HG02623 (cell line): ENCODE measurements at regions not wholly inside any gene's neighbourhood (a gene's known extent, or its start where the extent isn't known, plus 50 kb on each side); places are given as distances from the start of the nearest gene placed in this dataset.

Experiments used
- ATAC-seq: cut with Tn5 transposase; IDR thresholded peaks from one replicate; pipeline ENCODE4 v1.9.1; 2021; ENCODE audit warnings: moderate library complexity; ENCODE audit not compliant: unreplicated experiment

DNA sequence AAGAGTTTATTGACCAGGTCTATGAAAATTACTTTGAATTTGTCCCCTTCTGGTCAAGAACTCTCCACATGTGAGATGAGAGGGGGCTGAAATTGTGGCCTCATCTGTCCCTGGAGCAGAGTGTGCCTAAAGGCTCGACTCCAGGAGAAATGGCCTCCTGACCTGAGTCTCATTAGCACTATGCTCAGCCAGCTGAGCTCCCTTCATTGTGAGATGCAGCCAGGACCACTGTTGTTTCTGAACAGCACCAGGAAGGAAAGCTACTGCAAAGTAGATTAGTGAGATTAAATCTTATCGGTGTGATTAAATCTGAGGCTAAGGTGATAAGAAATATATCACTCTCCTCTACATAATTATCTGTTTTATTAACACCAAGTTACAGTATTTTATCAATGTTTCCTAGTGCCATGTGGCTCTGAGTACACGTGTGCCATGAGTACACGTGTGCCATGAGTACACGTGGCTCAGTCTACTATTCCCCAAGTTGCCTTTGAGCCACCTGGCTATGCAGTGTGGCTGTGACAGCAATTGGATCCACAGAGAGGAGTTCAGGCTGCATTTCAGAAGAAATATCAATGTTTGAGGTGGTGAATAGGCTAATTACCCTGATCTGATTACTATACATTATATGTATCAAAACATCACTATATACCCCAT lies 126.9 kb downstream of the IPMK start:
- ATAC-seq = no peak

DNA sequence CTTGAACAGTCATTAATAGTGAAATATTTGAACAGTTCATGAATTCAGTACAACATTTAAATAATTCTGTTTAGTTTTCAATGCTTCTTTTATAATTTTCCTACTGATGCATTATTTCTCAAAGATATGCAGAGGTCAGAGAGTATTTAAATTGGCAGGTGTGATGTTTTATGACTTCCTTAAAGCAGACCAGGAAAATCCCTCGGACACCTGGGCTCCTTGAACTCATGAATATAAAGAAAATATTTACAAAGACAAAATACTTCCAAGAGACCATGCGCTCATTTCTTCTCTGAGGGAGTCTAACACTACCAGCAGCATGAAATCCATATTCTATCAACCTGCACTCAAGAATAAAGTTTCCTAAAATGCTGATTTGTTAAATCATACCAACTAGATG lies 127.6 kb downstream of the IPMK start:
- ATAC-seq = no peak

DNA sequence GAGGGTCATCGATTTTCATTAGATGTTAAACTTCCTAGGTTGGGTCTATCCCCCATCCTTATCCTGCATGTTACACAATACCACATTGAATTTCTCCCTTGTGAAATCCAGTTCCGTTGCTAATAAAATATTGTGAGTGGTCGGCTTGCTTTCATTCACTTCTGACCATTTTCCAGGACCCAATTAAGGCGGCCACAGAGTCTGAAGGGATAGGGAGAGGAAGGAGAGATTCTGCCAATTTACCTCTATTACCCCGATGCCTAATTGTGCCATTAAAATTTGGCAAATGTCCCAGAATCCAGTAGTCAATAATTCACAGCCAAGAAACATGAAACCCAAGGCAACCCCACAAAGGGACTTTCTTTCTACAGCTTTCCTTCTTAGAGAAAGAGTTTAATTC lies 129.9 kb downstream of the IPMK start:
- ATAC-seq = no peak

DNA sequence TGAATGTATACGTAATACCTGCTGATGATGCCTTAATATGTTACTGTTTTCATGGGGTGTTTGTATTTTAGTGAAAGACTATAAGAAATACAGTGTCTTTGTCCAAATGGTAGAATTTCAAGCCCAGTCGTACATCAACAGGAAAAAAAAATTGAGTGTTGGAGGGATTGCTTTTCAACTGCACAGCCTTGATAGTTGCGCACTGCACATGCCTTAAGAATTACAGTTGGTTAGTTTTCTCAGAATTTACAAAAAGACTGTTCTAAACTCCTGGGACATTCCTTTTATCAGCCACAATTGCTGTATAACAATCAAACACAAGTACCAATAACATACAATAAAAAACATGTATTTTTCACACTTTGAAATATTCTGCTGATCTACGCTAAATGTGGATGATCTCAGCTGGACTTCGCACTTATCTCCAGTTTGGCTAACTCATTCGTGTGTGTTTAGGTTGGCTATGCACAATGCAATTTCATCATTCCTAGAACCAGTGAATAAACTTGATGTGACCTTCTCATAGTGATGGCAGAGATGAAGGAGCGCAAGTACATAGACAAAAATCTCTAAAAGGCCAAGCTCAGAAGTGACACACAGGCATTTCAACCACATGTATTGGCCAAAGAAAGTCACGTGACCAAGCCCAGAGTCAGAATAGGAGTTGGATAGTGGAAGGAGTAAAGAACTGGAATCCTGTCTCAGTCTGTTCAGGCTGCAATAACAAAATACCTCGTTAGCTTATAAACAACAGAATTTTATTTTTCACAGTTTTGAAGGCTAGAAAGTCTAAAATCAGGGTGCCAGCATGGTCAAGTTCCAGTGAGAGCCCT lies 152.3 kb downstream of the IPMK start:
- no peak for ATAC-seq

DNA sequence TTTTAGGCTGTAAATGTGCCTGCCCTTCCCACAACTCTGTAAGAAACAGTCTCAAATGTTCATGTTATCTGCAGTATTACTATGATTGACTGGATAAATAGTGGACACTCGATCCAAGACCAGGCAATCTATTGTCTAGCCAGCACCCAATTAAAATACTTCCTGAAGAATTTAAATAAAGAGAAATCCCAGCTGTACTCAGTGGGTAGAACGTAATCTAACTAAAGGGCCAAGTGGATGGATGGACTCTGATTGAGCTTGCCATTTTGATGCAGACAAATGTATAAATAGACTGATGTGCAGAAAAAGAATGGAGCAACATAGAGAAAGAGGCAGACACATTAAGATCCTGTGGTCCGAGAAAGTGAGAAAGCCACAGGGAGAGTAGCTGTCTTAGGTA lies 158.0 kb downstream of the IPMK start:
- ATAC-seq = no peak

DNA sequence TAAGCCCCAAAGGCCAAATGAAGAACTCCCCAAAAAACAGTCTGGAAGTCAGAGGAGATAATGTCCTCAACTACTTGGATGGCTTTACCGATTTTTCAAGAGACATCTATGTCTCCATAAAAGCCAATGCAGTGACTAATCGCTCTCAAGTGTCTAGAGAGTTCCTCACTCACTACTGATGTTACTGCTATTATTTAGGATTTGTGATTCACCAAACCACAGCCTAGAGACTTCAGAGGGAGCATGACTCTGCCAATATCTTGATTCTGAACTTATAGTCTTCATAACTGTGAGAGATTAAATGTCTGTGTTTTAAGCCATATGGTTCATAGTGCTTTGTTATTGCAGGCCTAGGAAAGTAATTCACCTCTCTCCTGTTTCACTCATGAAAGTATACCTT lies 160.2 kb downstream of the IPMK start:
- no peak for ATAC-seq

DNA sequence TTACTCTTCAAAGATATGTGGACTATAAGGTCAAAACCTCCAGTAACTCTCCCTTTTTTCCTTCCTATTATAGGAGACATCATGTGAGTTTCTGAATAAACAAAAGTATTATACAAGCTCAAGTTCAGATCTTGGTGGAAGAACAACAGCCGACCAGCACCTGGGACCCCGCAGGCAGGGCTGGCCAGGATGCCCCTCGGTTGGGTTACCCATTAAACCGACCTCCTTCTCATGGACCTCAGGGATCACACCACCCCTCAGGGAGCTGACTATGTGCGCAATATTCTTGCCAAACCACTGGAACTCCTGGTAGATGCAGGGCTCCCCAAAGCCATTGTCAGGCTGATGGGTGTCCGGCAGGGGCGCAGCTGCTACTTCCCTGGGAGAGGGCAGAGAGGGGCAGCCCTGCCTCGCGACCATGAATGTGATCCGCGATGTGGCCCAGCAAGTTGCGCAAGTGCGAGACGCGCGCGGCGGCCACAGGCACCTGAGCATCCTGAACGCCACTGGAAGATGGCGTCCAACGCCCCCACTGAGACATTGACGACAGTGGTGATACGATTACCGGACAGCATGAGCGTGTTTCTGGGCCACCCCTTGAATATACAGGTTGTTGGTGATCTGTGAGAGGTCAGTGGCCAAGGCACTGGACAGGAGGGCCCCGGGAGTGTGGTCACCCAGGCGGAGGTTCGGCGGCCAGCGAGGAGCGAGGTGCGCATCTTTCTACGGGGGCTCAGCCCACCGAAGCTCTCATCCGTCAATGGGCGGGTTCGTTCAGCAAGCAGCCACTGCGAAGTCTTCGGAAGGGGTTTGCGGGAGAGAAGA lies 161.3 kb downstream of the IPMK start:
- ATAC-seq = no peak

DNA sequence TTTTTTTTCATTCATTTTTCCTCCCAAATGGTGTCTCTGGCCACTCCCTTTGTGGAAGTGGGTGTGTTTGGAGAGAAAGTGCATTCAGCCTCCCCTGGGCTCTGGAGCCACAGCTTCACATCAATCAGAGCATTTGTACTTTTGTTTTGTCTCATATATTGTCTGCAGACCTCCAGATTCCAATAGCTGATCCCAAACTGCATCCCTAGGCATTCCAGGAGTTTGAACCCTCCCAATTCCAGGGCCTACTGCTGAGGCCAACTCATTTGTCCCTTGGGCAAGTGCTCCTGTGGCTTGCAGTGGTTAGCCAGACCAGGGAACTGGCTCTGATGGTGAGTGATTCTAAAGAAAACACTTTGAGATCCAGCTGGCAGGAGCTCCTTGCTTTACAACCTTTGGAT lies 163.3 kb downstream of the IPMK start:
- no peak for ATAC-seq

DNA sequence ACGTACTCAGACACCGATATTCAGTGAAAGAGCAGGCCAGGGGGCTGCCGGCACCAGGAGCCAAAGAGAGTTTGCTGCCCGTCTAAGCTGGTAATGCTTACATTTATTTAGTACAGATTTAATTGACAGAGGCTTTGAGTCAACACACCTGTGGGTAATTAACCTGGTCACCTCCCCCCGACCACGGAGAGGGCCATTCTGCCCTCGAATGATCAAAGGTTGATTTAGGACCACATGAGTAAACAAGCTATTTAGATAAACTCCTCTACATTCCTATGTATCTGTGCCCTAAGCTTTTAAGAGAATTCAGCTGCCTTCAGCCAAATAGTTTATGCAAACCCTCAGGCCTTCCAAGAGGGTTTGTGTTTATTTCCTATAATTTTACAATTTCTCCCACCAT lies 164.8 kb downstream of the IPMK start:
- no peak for ATAC-seq

DNA sequence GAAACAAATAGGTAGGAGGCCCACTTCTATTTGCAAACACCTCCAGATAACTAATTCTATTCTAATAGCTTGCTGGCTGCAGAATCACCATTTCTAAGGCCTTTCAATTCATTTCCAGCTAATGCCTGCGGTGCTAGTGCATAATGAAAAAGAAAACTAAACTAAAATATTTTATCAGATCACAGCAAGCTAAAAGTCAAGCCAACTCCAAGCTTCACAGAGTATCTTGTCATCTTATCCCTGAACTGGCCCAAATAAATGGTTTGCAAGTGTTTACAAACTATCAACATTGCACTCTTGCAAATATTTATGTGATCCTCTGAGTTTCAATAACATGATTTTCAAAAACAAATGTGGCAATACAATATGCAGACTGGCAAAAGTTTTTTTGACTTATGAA lies 166.0 kb downstream of the IPMK start:
- ATAC-seq = no peak

DNA sequence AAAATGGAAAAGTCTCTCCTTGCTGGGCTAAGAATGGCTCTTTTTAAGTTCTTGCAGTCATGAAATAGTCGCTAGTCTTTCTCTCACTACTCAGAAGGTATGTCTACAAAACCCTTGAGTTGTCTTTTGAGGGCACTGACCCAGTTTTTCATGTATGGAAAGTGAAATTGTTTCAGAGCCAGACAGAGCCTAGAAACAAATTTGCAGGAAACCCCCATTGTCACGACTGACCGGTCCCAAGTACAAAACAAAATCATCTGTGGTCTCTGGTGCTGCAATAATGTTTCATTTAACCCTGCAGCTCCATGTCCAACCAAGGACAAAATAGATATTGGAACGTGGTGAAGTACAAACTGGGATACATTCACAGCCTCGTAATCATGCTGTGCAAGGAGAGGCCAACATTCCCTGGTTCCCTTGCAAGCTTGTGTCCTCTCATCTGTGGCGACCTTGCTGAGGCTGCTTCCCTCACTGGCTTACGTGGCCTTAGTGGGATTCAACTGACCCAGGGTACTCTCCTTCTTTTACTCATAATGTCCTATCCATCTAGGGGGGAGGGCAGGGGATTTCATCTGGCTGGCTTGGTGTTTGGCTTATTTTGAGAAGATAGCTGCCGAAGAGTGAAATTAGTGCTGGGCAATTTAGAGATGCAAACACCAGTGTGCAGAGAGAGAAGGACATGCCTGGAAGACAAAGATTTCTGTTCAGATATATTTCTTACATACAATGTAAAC lies 172.5 kb downstream of the IPMK start:
- no peak for ATAC-seq

DNA sequence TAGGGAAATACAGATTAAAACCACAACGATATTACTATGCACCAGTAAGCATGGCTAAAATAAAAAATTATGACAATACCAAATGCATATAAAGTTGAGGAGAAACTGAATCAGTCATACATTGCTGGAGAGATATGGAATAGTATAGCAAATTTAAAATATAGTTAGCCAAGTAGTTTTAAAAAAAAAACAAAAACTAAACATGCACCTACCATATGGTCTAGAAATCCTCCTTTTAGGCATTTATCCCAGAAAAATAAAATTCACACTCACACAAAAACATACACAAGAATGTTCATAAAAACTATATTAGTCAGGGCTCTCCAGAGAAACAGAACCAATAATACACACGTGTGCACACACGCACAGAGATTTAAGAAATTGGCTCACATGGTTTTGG lies 175.8 kb downstream of the IPMK start:
- no peak for ATAC-seq

DNA sequence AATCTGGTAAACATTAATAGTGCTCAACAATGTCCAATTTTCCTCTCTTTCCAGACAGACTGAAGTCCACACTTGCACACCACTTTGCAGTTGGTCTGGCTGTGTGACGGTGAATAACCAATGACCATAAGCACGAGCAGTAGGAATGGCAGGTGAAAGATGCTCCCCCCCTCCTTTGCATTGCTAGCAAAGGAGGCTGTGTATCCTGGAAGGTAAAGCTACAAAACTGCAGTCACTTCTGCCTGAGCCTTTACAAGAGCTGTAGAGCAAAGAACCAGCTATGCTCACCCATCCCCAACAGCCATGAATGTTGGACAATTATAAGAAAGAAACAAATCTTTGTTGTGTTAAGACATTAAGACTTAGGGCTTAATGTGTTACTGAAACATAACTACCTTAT lies 178.0 kb downstream of the IPMK start:
- no peak for ATAC-seq

DNA sequence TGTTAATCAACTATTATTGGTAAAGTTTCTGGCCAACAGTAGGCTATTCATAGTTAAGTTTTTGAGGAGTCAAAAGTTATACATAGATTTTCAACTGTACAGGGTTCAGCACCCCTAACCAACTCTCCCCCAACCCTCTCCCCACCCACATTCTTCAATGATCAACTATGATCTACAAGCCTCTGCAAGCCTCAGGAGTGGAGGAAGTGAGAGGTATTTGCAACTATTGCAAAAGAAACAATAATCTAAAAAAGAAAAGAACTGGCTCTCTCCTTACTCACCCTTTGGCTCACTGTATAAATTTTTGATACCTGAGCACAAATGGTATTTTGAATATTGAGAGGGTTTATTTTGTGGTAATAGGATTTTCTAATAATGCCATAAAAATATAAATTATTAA lies 179.8 kb downstream of the IPMK start:
- ATAC-seq = no peak

DNA sequence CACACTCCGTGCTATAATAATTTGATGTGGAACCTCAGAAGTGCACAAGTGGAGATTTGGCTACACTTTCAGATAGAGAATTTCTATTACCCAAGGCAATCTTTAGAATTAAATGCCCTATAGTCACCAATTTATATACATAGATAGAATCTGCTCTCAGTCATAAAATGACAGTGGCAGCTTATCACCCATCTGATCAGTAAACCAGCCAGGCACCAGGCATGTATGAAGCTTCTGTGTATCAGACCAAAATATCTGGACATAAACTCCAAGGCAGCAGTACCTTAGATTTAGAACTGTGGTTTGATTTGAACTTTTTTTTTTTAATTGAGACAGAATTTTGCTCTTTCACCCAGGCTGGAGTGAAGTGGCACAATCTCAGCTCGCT lies 180.9 kb downstream of the IPMK start:
- ATAC-seq = no peak

DNA sequence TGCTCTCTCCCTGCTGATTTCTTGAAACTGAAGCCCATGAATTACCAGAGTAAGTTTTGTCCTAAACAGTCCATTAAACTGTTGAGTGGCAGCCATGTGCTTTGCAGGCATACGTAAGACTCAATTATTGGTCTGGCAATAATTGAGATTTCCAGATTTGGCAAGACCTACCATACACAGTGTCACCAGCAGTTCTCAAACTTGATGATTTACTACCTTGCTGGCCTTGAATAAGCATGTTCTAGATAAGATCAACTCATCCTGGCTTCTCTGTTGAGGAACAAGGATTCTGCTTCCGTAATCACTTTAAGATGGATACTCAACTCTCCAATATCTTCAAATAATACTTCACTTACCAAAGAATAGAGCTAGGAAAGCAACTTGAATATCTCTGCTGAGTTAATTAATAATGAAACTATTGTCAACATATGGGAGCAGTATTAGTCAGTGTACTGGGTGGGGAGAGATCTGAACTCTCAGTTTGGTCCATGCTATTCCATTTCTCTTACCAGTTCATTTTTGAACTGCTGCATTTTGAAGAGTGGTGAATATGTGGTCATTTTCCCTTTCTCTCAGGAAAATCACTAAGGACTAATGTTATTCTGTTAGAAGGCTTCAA lies 181.4 kb downstream of the IPMK start:
- no peak for ATAC-seq

DNA sequence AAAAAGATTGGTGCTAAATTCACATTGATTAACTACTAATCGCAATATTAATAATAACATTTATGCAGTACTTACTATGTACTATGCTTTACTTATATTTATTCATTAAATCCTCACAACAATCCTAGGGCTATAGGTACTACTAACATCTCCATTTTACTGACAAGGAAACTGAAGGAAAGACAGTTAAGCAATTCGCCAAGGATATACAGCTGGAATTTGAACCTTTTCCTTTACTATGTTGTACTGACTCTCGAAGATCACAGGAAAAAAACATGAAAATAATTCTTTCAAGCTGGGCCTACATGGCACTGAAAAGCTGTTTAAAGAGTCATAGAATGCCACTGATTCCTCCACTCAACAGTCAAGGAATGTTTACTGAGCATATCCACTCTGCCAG lies 185.4 kb downstream of the IPMK start:
- no peak for ATAC-seq

DNA sequence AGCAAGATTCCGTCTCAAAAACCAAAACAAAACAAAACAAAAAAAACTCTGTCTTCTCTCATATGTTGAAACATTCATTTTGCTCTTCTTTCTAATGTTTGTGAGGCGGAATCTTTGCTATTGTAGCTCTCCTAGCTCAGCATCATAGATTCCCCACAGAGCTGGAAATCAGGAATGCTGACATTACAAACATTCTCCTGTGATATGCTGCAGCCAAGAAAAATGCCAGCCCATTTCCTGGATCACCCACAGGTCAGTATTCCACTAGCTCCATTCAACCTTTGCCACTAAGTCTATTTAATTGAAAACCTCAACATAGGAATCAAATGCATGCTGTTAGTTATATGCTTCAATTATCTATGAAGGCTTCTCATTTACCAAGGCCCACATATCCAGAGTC lies 186.3 kb downstream of the IPMK start:
- no peak for ATAC-seq

DNA sequence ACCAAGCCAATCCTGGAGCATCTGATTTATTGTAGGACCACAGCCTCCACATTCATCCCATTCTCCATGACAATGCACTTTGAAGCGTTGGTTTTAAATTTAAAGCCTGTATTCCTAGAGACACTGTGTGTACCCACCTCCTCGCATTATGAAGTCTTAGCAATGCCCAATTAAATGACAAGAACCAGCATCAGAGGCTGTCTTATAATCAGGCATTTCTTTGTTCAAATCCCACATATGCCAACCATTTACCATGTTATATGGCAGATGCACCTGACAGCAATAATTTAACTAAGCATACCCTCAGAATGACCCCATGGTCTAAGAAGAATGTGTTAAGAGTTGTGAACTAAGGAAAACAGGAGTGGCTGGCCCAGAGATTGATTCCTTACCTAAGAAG lies 188.2 kb downstream of the IPMK start:
- ATAC-seq = no peak

DNA sequence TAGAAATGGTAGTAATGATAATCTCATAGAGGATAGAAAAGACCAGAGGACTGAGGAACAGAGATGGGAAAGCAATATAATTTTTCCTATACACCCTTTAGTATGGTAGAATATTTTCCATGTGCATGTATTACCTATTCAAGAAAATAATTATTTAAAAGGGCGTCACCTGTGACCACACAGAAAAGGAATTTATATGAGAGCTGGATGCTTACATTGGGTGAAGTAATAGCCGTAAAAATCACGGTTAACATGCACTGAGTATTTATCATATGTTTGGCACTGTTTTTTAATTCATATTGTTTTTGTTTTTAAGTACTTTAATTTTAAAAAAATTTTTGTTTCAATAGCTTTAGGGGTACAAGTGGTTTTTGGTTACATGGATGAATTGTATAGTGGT lies 195.1 kb downstream of the IPMK start:
- ATAC-seq = no peak

DNA sequence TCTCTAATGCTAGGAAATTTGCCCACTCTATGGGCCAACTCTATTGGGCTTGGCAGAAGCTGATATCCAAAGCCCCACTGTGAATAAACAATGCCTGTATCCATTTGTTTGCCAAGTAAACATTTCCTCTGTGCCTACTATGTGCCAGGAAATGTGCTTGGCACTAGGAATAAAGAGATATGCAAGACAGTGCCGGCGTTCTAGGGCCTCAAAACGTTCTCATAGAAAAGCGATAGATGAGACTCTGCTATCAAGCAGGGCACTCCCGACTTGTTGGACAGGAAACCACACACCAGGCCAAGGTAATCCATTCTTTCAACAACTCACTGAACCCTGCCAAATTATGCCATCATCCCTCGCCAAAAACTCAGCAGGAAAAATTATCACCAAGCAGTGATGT lies 196.7 kb downstream of the IPMK start:
- ATAC-seq = no peak
